PFSK-1 (cell line): ENCODE measurements at regions not wholly inside any gene's neighbourhood (a gene's known extent, or its start where the extent isn't known, plus 50 kb on each side); places are given as distances from the start of the nearest gene placed in this dataset.

ENCODE experiments used
- FOXP2 ChIP-seq: optimal IDR thresholded peaks from 2 replicates; pipeline ENCODE3; 2011; ENCODE audit warnings: borderline replicate concordance, control low read depth, inconsistent platforms; ENCODE audit not compliant: insufficient read depth; ENCODE audit errors: extremely low read length, extremely low read depth
- POLR2AphosphoS5 ChIP-seq: IDR thresholded peaks from 2 replicates; pipeline ENCODE4 v1.6.1; 2012; ENCODE audit warnings: low read depth, mild to moderate bottlenecking, control low read depth, low read length, moderate library complexity
- SIN3A ChIP-seq: IDR thresholded peaks from 2 replicates; pipeline ENCODE4 v1.6.1; 2012; ENCODE audit warnings: mild to moderate bottlenecking, low read length, moderate library complexity, borderline replicate concordance; ENCODE audit not compliant: insufficient read depth
- TAF1 ChIP-seq: IDR thresholded peaks from 2 replicates; pipeline ENCODE4 v1.6.1; 2012; ENCODE audit warnings: low read length, control low read depth, borderline replicate concordance; ENCODE audit not compliant: insufficient read depth
- TF ChIP-seq, protein P1 (sequence below), 2 experiments: IDR thresholded peaks; 2 replicates each; pipeline versions ENCODE4 v1.6.1 to v1.8.0; 2011 to 2012; ENCODE audit warnings: low read depth in 2 of 2, low read length in 2 of 2, control low read depth in 1 of 2, inconsistent platforms in 1 of 2, mild to moderate bottlenecking in 1 of 2, moderate library complexity in 1 of 2; ENCODE audit not compliant: insufficient read depth in 1 of 2

DNA sequence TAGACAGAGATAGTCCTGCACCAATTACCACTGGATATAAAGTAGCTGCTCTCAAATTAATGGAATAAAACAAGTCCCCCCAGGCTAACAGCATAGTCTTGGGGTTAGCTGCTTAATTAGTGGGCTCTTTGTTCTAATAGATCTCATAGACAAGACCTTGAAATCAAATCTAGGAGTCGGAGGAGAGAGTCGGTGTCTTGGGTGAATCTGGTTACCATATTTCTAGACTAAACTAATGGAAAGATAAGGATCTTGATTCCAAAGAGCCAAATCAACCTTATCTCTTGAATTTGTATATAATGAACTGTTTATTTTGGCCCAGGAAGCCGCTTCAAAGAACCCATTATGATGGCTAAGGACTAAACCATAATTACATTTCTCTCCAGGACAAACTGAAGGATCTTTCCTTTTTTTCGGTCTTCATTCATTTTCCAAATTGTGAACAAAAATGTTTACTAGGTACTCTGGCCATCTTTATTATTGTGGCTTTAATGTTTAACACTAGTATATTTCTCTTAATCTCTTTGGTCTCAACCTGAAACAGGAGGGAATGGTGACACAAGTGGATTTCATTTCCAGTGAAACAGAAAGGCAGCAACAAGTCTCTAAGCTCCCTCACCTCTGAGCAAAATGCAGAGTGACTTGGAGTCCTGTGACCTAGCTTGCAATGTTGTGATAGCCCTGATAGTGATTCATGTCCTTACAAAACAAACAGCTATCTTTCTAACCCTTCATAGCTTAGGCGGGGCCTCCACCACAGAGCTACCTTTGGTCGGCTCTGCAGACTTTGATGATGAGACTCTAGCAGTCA lies 137.9 kb upstream of the PARD3B start:
- TF ChIP-seq, protein P1, sequence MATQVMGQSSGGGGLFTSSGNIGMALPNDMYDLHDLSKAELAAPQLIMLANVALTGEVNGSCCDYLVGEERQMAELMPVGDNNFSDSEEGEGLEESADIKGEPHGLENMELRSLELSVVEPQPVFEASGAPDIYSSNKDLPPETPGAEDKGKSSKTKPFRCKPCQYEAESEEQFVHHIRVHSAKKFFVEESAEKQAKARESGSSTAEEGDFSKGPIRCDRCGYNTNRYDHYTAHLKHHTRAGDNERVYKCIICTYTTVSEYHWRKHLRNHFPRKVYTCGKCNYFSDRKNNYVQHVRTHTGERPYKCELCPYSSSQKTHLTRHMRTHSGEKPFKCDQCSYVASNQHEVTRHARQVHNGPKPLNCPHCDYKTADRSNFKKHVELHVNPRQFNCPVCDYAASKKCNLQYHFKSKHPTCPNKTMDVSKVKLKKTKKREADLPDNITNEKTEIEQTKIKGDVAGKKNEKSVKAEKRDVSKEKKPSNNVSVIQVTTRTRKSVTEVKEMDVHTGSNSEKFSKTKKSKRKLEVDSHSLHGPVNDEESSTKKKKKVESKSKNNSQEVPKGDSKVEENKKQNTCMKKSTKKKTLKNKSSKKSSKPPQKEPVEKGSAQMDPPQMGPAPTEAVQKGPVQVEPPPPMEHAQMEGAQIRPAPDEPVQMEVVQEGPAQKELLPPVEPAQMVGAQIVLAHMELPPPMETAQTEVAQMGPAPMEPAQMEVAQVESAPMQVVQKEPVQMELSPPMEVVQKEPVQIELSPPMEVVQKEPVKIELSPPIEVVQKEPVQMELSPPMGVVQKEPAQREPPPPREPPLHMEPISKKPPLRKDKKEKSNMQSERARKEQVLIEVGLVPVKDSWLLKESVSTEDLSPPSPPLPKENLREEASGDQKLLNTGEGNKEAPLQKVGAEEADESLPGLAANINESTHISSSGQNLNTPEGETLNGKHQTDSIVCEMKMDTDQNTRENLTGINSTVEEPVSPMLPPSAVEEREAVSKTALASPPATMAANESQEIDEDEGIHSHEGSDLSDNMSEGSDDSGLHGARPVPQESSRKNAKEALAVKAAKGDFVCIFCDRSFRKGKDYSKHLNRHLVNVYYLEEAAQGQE (IDR thresholded peaks at IDR 0.05; ENCODE audit: insufficient read depth in 1 of 2, low read depth in 2 of 2, low read length in 2 of 2), result no peak
- TF ChIP-seq POLR2AphosphoS5 (no peak), FOXP2 (no peak), SIN3A (no peak), TAF1 (no peak)

DNA sequence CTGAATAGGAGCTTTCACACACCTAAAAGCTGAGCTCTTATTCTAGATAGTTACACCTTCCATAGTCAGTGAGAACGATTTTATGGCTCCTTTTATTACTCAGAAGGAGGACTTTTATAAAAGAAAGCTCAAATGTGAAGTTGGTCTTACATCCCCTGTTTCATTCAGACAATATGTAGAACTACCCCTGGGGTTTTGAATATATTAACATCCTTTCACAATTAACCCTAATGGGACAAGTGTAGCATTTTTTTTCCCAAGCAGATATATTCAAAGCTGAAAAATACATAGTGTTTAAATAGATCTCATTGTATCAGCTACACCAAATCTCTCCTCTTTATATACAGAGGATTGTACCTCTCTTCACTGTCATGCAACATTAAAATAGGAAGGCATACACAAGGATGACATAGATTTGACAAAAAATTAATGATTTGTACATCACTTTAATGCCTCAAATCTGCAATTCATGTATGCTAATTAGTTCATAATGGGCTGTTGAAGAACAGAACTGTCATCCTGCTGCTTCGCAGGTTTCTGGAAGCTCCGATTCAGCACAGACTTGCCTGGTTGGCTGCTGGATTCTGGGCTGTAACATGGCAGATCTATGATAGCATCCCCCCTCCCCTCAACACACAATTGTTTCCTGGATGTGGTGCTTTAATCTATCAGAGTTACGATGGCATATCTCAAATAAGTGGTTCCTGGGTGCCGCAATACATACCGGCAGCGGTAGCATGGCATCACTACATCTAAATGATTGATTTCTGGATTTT lies 129.7 kb upstream of the PARD3B start:
- TF ChIP-seq SIN3A, result no peak
- no peak for TF ChIP-seq FOXP2
- TF ChIP-seq TAF1, result no peak
- no peak for TF ChIP-seq POLR2AphosphoS5
- TF ChIP-seq, protein P1 (IDR thresholded peaks at IDR 0.05; ENCODE audit: insufficient read depth in 1 of 2, low read depth in 2 of 2, low read length in 2 of 2), result no peak

DNA sequence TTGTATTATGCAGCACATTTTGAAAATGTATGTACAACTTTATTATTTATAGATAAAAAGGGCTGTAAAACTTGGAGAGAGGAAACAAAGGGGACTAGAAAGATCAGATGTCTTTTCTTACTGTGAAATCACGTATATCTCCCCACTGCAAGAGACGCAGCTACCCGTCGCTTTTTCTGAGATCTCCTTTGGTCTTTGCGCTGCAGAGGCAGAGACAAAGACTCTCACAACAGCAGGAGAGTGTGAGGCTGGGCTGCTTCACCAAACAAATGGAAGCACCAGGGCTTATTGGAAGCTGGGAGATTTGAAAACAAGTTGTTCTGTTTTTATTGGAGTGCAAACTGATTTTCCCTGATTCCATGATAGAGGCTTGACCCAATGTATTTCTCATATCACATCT lies 129.0 kb upstream of the PARD3B start:
- TF ChIP-seq FOXP2 (no peak), SIN3A (no peak), POLR2AphosphoS5 (no peak), TAF1 (no peak)
- TF ChIP-seq, protein P1 (IDR thresholded peaks at IDR 0.05; ENCODE audit: insufficient read depth in 1 of 2, low read depth in 2 of 2, low read length in 2 of 2), result no peak

DNA sequence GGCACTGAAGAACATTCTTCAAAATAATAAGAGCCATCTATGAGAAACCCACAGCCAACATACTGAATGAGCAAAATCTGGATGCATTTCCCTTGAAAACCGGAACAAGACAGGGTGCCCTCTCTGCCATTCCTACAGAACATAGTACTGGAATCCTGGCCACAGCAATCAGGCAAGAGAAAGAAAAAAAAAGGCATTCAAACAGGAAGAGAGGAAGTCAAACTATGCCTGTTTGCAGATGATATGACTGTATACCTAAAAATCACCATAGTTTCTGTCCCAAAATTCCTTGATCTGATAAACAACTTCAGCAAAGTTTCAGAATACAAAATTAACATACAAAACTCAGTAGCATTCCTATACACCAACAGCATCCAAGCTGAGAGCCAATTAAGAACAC lies 119.5 kb upstream of the PARD3B start:
- TF ChIP-seq SIN3A (no peak), FOXP2 (no peak), POLR2AphosphoS5 (no peak), TAF1 (no peak)
- TF ChIP-seq, protein P1 (IDR thresholded peaks at IDR 0.05; ENCODE audit: insufficient read depth in 1 of 2, low read depth in 2 of 2, low read length in 2 of 2), result no peak
